Suprapubic skin (tissue), 3 donors: ENCODE measurements at regions not wholly inside any gene's neighbourhood (a gene's known extent, or its start where the extent isn't known, plus 50 kb on each side); places are given as distances from the start of the nearest gene placed in this dataset.

Experiments used
- CTCF ChIP-seq, 2 donors: fragments of 200-600 bp in 1 of 2; fragments of 450-650 bp in 1 of 2; sonication (generic) in 1 of 2; IDR thresholded peaks; one replicate each; pipeline ENCODE4 v1.5.1; 2016 to 2019; ENCODE audit warnings: antibody characterized with exemption in 2 of 2, mild to moderate bottlenecking in 1 of 2, moderate library complexity in 1 of 2
- EP300 ChIP-seq: sonication (generic); formaldehyde crosslinking; IDR thresholded peaks from one replicate; pipeline ENCODE4 v1.6.1; 2017; ENCODE audit warnings: antibody characterized with exemption
- POLR2A ChIP-seq, 2 donors: fragments of 450-650 bp; IDR thresholded peaks; one replicate each; pipeline ENCODE4 v1.6.1; 2017; ENCODE audit warnings: antibody characterized with exemption in 2 of 2, mild to moderate bottlenecking in 2 of 2, moderate library complexity in 2 of 2

- TF ChIP-seq CTCF (IDR thresholded peaks at IDR 0.05) (no peak), POLR2A (IDR thresholded peaks at IDR 0.05) (no peak), EP300 (no peak)
These were observed 265.6 kb downstream of the TUSC1 start for GRCh38 chr9:25412646-25413045.
